CD14-positive monocyte (primary cell): ENCODE measurements at regions not wholly inside any gene's neighbourhood (a gene's known extent, or its start where the extent isn't known, plus 50 kb on each side); places are given as distances from the start of the nearest gene placed in this dataset.
"Not testable (repeated sequence)": the region's sequence is repeated elsewhere in the genome, so short reads cannot be mapped to it uniquely, and the experiment has no call there.

Experiments used
- DNase-seq, 3 donors: peaks; one replicate each; pipeline ENCODE4 v3.0.0-alpha.2; 2011 to 2022
- H2AFZ ChIP-seq: 2 replicates; pipeline ENCODE4 v1.6.0; 2012; ENCODE audit warnings: mild to moderate bottlenecking, low read depth, low read length, inconsistent platforms; ENCODE audit not compliant: insufficient read depth, poor library complexity, severe bottlenecking
- H3K27ac ChIP-seq, 2 donors: 1 replicate in 1 of 2; 2 replicates in 1 of 2; pipeline ENCODE4 v1.5.1; 2012 to 2013; ENCODE audit warnings: low read length in 2 of 2, control low read depth in 1 of 2, inconsistent platforms in 1 of 2, low read depth in 1 of 2, mild to moderate bottlenecking in 1 of 2
- H3K27me3 ChIP-seq, 2 donors: one replicate each; pipeline versions ENCODE4 v1.6.0 to v1.6.1; 2011 to 2013; ENCODE audit warnings: low read length in 2 of 2; ENCODE audit not compliant: control insufficient read depth in 2 of 2, insufficient read depth in 2 of 2
- H3K36me3 ChIP-seq, 2 donors: replicated peaks in 1 of 2; 1 replicate in 1 of 2; 2 replicates in 1 of 2; pipeline versions ENCODE4 v1.5.1 to v1.6.1; 2012 to 2013; ENCODE audit warnings: low read length in 2 of 2, control low read depth in 1 of 2, inconsistent platforms in 1 of 2, mild to moderate bottlenecking in 1 of 2; ENCODE audit not compliant: insufficient read depth in 2 of 2, control insufficient read depth in 1 of 2
- H3K4me1 ChIP-seq, 2 donors: 1 replicate in 1 of 2; 2 replicates in 1 of 2; pipeline versions ENCODE4 v1.5.1 to v1.6.1; 2012 to 2013; ENCODE audit warnings: low read length in 2 of 2, control low read depth in 1 of 2, inconsistent platforms in 1 of 2, mild to moderate bottlenecking in 1 of 2, moderate library complexity in 1 of 2; ENCODE audit not compliant: insufficient read depth in 2 of 2, control insufficient read depth in 1 of 2
- H3K4me2 ChIP-seq: replicated peaks from 2 replicates; pipeline ENCODE3; 2012; ENCODE audit warnings: low read length, moderate library complexity, mild to moderate bottlenecking; ENCODE audit not compliant: poor library complexity, severe bottlenecking; ENCODE audit errors: extremely low read depth
- H3K4me3 ChIP-seq, 3 experiments: fragments of 200-600 bp in 1 of 3; sonication (generic) in 1 of 3; replicated peaks in 1 of 3; 1 replicate in 2 of 3; 2 replicates in 1 of 3; pipeline ENCODE4 v1.5.1; 2011 to 2013; ENCODE audit warnings: low read length in 3 of 3, mild to moderate bottlenecking in 3 of 3, control low read depth in 2 of 3, low read depth in 2 of 3, inconsistent platforms in 1 of 3, moderate library complexity in 1 of 3
- H3K79me2 ChIP-seq: 2 replicates; pipeline ENCODE4 v1.6.0; 2012; ENCODE audit warnings: mild to moderate bottlenecking, control low read depth, inconsistent platforms, low read length, moderate library complexity; ENCODE audit not compliant: insufficient read depth
- H3K9ac ChIP-seq: 2 replicates; pipeline ENCODE4 v1.6.0; 2017; ENCODE audit warnings: low read length, mild to moderate bottlenecking; ENCODE audit not compliant: insufficient read depth, poor library complexity, severe bottlenecking
- H3K9me3 ChIP-seq, 2 donors: replicated peaks in 1 of 2; 1 replicate in 1 of 2; 2 replicates in 1 of 2; pipeline versions ENCODE4 v1.5.1 to v1.6.1; 2012 to 2013; ENCODE audit warnings: low read length in 2 of 2, control low read depth in 1 of 2; ENCODE audit not compliant: control insufficient read depth in 1 of 2, insufficient read depth in 1 of 2
- H4K20me1 ChIP-seq: 2 replicates; pipeline ENCODE4 v1.6.0; 2012; ENCODE audit warnings: mild to moderate bottlenecking, low read length, control low read depth, moderate library complexity; ENCODE audit not compliant: insufficient read depth
- H3K27ac Mint-ChIP-seq, 7 donors: one replicate each; pipeline ENCODE4 v1.8.0; 2020; ENCODE audit warnings: mild to moderate bottlenecking in 7 of 7, mixed read lengths in 7 of 7, moderate library complexity in 6 of 7, inconsistent platforms in 2 of 7
- H3K27me3 Mint-ChIP-seq, 3 donors: one replicate each; pipeline ENCODE4 v1.8.0; 2021 to 2022; ENCODE audit warnings: low read depth in 3 of 3, mild to moderate bottlenecking in 3 of 3, mixed read lengths in 3 of 3, moderate library complexity in 3 of 3, inconsistent platforms in 1 of 3
- H3K36me3 Mint-ChIP-seq, 2 donors: one replicate each; pipeline ENCODE4 v1.8.0; 2020; ENCODE audit warnings: mixed read lengths in 2 of 2, inconsistent platforms in 1 of 2, mild to moderate bottlenecking in 1 of 2
- H3K4me1 Mint-ChIP-seq: one replicate; pipeline ENCODE4 v1.8.0; 2020; ENCODE audit warnings: mild to moderate bottlenecking, mixed read lengths
- H3K4me3 Mint-ChIP-seq, 2 donors: one replicate each; pipeline ENCODE4 v1.8.0; 2020; ENCODE audit warnings: mild to moderate bottlenecking in 2 of 2, mixed read lengths in 2 of 2, moderate library complexity in 1 of 2
- H3K9me3 Mint-ChIP-seq, 7 donors: one replicate each; pipeline ENCODE4 v1.8.0; 2020 to 2022; ENCODE audit warnings: mixed read lengths in 7 of 7, mild to moderate bottlenecking in 6 of 7, moderate library complexity in 6 of 7, inconsistent platforms in 2 of 7
- WGBS: methylation state at CpG from one replicate; pipeline ENCODE4 v1.1.5; 2013; ENCODE audit warnings: missing lambda C conversion rate; ENCODE audit not compliant: insufficient coverage; 5-methylcytosine and 5-hydroxymethylcytosine counted together
- intact Hi-C, 2 donors: fragments of 100-400 bp; cut with micrococcal nuclease; formaldehyde crosslinking; loops; one replicate each; pipeline versions ENCODE4 v1.15.0 to v1.15.1; 2023
- TF ChIP-seq, protein P1 (sequence below): fragments of 200-600 bp; IDR thresholded peaks from one replicate; pipeline ENCODE4 v1.8.0; 2022; ENCODE audit warnings: antibody characterized with exemption, mild to moderate bottlenecking

DNA sequence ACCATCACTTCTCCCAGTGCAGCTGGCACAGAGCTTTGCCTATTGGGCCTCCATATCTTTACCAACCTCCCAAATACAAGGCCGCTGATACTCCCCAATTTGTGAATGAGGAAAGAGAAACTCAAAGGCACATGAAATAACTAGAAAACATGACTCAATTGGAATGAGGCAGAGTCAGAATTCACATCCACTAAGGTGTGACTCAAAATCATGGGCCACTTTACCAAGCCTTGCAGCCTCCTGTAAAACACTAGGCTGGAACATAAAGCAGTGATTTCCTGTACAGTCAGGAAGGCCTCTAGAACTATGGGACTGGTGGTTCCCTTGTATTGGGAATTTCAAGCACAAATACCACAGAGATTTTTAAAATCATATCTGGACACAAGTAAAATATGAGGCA, 128.6 kb downstream of the DCLK3 start:
- TF ChIP-seq, protein P1, sequence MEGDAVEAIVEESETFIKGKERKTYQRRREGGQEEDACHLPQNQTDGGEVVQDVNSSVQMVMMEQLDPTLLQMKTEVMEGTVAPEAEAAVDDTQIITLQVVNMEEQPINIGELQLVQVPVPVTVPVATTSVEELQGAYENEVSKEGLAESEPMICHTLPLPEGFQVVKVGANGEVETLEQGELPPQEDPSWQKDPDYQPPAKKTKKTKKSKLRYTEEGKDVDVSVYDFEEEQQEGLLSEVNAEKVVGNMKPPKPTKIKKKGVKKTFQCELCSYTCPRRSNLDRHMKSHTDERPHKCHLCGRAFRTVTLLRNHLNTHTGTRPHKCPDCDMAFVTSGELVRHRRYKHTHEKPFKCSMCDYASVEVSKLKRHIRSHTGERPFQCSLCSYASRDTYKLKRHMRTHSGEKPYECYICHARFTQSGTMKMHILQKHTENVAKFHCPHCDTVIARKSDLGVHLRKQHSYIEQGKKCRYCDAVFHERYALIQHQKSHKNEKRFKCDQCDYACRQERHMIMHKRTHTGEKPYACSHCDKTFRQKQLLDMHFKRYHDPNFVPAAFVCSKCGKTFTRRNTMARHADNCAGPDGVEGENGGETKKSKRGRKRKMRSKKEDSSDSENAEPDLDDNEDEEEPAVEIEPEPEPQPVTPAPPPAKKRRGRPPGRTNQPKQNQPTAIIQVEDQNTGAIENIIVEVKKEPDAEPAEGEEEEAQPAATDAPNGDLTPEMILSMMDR: no peak
- intact Hi-C loops: no loop called here
- no CpG with 5 or more reads among the region's 1 CpG for WGBS
- Mint-ChIP-seq H3K36me3 (no peaks in the 10 kb centered on the region), H3K9me3 (peaks cover 3 to 16% (median 9%) of the 10 kb centered on the region in 7 donors), H3K4me1 (no peaks in the 10 kb centered on the region), H3K27me3 (peaks cover 0 to 3% (median 1%) of the 10 kb centered on the region in 3 donors), H3K4me3 (no peak overlapping the region), H3K27ac (no peak overlapping the region)
- H3K9me3 ChIP-seq: peaks cover 0 to 9% of the 10 kb centered on the region in 2 donors
- no peak overlapping the region for H2AFZ ChIP-seq
- no peaks in the 10 kb centered on the region for H3K27me3 ChIP-seq
- no peak overlapping the region for H3K9ac ChIP-seq
- H3K36me3 ChIP-seq: no peaks in the 10 kb centered on the region
- no peak overlapping the region for H3K27ac ChIP-seq
- no peaks in the 10 kb centered on the region for H4K20me1 ChIP-seq
- no peak for DNase-seq
- no peak overlapping the region for H3K4me2 ChIP-seq
- H3K4me1 ChIP-seq: no peaks in the 10 kb centered on the region
- no peaks in the 10 kb centered on the region for H3K79me2 ChIP-seq
- no peak overlapping the region for H3K4me3 ChIP-seq

DNA sequence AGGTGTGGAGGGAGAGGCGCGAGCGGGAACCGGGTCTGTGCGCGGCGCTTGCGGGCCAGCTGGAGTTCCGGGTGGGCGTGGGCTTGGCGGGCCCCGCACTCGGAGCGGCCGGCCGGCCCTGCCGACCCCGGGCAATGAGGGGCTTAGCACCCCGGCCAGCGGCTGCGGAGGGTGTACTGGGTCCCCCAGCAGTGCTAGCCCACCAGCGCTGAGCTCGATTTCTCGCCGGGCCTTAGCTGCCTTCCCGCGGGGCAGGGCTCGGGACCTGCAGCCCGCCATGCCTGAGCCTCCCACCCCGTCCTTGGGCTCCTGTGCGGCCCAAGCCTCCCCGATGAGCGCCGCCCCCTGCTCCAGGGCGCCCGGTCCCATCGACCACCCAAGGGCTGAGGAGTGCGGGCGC, 130.5 kb downstream of the DCLK3 start:
- H3K27me3 Mint-ChIP-seq, H3K4me2 ChIP-seq, H3K36me3 ChIP-seq, H3K36me3 Mint-ChIP-seq, H3K79me2 ChIP-seq, H2AFZ ChIP-seq, H3K4me3 Mint-ChIP-seq, H3K4me1 Mint-ChIP-seq, H3K4me1 ChIP-seq, H3K9ac ChIP-seq, DNase-seq, H3K4me3 ChIP-seq, H3K27me3 ChIP-seq, H3K27ac Mint-ChIP-seq, H4K20me1 ChIP-seq, H3K27ac ChIP-seq, intact Hi-C loops, H3K9me3 ChIP-seq: not testable (repeated sequence)
- WGBS: 96% methylated on average over 26 of the region's 39 CpGs
- H3K9me3 Mint-ChIP-seq: peaks cover 3 to 19% (median 9%) of the 10 kb centered on the region in 7 donors
